Left ventricle myocardium inferior (tissue), 1 donor: ENCODE measurements at regions not wholly inside any gene's neighbourhood (a gene's known extent, or its start where the extent isn't known, plus 50 kb on each side); places are given as distances from the start of the nearest gene placed in this dataset.
"Not testable (repeated sequence)": the region's sequence is repeated elsewhere in the genome, so short reads cannot be mapped to it uniquely, and the experiment has no call there.

Source experiments
- DNase-seq: peaks from one replicate; pipeline ENCODE4 v3.0.0-alpha.2; 2020
- H3K27ac ChIP-seq: fragments of 200-600 bp; replicated peaks from 2 replicates; pipeline ENCODE4 v1.8.0; 2021
- H3K27me3 ChIP-seq: fragments of 200-600 bp; 2 replicates; pipeline ENCODE4 v1.8.0; 2021; ENCODE audit warnings: low read depth
- H3K36me3 ChIP-seq: fragments of 200-600 bp; 2 replicates; pipeline ENCODE4 v1.8.0; 2021
- H3K4me1 ChIP-seq: fragments of 200-600 bp; 2 replicates; pipeline ENCODE4 v1.8.0; 2021
- H3K4me3 ChIP-seq: fragments of 200-600 bp; 2 replicates; pipeline ENCODE4 v1.8.0; 2021; ENCODE audit warnings: mild to moderate bottlenecking, moderate library complexity
- H3K9me3 ChIP-seq: fragments of 200-600 bp; replicated peaks from 2 replicates; pipeline ENCODE4 v1.8.0; 2021
- CTCF ChIP-seq: fragments of 200-600 bp; IDR thresholded peaks from 2 replicates; pipeline ENCODE4 v1.8.0; 2021; ENCODE audit warnings: antibody characterized with exemption, mild to moderate bottlenecking, borderline replicate concordance
- intact Hi-C: fragments of 100-400 bp; cut with micrococcal nuclease; formaldehyde crosslinking; loops from one replicate; pipeline ENCODE4 v1.11.0; 2022
- donor health status: DM: no; HTN: yes; CAD: no; lungs with severe emphysema.

- no peak overlapping the region for H3K27ac ChIP-seq
- H3K4me1 ChIP-seq: no peaks in the 10 kb centered on the region
- intact Hi-C loops: no loop called here
- H3K27me3 ChIP-seq: no peaks in the 10 kb centered on the region
- no peak for DNase-seq
- no peaks in the 10 kb centered on the region for H3K9me3 ChIP-seq
- TF ChIP-seq CTCF: no peak
- H3K4me3 ChIP-seq: no peak overlapping the region
- H3K36me3 ChIP-seq: no peaks in the 10 kb centered on the region
Measured at GRCh38 chr1:60875138-60875537, 207.2 kb upstream of the NFIA start.

DNA sequence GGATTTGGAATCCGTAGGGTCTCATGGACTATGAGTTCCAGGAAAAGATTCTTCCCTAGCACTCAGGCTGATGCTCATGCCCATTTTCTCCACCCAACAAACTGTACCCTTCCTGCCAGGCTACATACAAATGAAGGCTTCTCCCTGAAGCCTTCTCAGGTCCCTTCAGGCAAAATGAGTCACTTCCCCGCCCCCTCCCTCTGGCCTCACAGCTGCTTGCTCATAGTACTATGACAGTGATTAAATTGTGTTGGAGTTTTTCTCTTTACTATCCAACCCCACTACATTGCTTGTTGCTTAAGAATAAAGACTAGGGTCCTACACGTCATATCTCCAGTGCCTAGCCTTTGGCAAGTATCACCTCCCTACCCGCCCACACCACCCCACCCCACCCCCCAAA, 207.6 kb upstream of the NFIA start:
- no peak for DNase-seq
- Histone ChIP-seq H3K36me3 (no peaks in the 10 kb centered on the region), H3K27ac (no peak overlapping the region), H3K27me3 (no peaks in the 10 kb centered on the region), H3K9me3 (no peaks in the 10 kb centered on the region), H3K4me1 (no peaks in the 10 kb centered on the region), H3K4me3 (no peak overlapping the region)
- no peak for TF ChIP-seq CTCF
- intact Hi-C loops: no loop called here

DNA sequence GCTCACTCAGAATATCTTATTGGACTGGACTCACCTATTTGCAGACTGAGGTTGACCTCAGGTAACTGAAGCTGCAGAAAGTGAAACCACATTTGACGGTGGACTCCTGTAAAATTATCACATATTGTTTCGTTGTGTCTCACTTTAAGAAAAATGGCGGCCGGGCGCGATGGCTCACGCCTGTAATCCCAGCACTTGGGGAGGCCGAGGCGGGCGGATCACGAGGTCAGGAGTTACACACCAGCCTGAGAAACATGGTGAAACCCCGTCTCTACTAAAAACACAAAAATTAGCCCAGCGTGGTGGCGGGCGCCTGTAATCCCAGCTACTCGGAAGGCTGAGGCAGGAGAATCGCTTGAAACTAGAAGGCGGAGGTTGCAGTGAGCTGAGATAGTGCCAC, 209.0 kb upstream of the NFIA start:
- DNase-seq, H3K4me1 ChIP-seq, H3K9me3 ChIP-seq, H3K36me3 ChIP-seq, H3K4me3 ChIP-seq, intact Hi-C loops, H3K27ac ChIP-seq, H3K27me3 ChIP-seq: not testable (repeated sequence)

GRCh38 chr1:60872426-60873054, 209.8 kb upstream of the NFIA start:
- Histone ChIP-seq H3K4me3 (no peak overlapping the region), H3K4me1 (peaks cover 1% of the 10 kb centered on the region), H3K27ac (no peak overlapping the region), H3K9me3 (no peaks in the 10 kb centered on the region), H3K36me3 (no peaks in the 10 kb centered on the region), H3K27me3 (no peaks in the 10 kb centered on the region)
- intact Hi-C loops: no loop called here
- no peak for DNase-seq
- no peak for TF ChIP-seq CTCF

- intact Hi-C loops: no loop called here
- peaks cover 19% of the 10 kb centered on the region for H3K4me1 ChIP-seq
- no peak overlapping the region for H3K4me3 ChIP-seq
- no peak for TF ChIP-seq CTCF
- no peaks in the 10 kb centered on the region for H3K36me3 ChIP-seq
- DNase-seq: no peak
- no peaks in the 10 kb centered on the region for H3K9me3 ChIP-seq
- no peak overlapping the region for H3K27ac ChIP-seq
- no peaks in the 10 kb centered on the region for H3K27me3 ChIP-seq
Measured at GRCh38 chr1:60870269-60870865, 212.0 kb upstream of the NFIA start.

DNA sequence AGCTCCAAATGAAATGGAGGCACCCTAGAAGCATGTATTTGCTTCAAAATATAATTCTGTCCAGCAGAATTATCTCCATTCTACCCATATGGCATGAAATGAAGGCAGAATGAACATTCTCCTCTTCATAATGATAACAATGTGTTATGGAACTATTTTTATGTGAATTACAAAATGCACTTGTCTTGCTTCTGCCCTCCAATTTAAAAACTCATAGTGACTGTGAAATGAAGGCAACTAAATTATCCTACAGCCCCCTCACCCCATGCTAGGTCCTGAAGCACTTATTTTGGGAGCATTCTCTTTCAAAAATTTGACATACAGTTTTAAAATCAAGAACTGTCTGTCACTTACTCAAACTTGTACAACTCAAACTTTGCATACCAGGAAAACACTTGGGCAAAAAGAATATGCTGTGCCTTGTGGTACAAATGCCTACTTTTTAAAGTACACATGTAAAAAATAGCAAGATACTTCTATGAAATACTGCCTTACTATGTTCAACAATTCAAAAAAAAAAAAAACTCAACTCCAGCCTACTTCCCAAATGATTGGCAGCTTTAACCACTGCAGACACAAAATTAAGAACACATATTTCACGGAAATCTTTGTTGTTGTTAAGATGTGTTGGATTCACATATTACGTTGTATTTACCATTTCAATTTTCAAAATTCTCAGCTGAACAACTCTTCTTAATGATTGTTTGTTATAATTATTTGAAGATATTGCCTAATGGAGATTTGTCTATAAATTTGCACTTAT, 213.3 kb upstream of the NFIA start:
- Histone ChIP-seq H3K9me3 (no peaks in the 10 kb centered on the region), H3K36me3 (no peaks in the 10 kb centered on the region), H3K27ac (no peak overlapping the region), H3K4me1 (peaks cover 19% of the 10 kb centered on the region), H3K27me3 (no peaks in the 10 kb centered on the region), H3K4me3 (no peak overlapping the region)
- TF ChIP-seq CTCF: no peak
- DNase-seq: no peak
- intact Hi-C loops: no loop called here
